CD4-positive, alpha-beta memory T cell (primary cell): ENCODE measurements at regions not wholly inside any gene's neighbourhood (a gene's known extent, or its start where the extent isn't known, plus 50 kb on each side); places are given as distances from the start of the nearest gene placed in this dataset.

Source experiments
- CTCF ChIA-PET: fragments of 350-600 bp; sonication (Branson Sonifier 250); formaldehyde crosslinking; loops from one replicate; lab custom pipeline; 2021; ENCODE audit warnings: inconsistent platforms; ENCODE audit not compliant: partially characterized antibody; lab: Charles Lee
- POLR2A ChIA-PET: fragments of 350-600 bp; sonication (Branson Sonifier 250); formaldehyde crosslinking; loops from one replicate; lab custom pipeline; 2021; ENCODE audit not compliant: partially characterized antibody; lab: Charles Lee
- DNase-seq, 5 donors: peaks; one replicate each; pipeline versions ENCODE4 v3.0.0 to v3.0.0-alpha.2; 2020 to 2022; ENCODE audit warnings: mixed read lengths in 1 of 5
- H3K27ac ChIP-seq: one replicate; pipeline ENCODE4 v1.7.0; 2013; ENCODE audit warnings: low read depth, low read length
- H3K27me3 ChIP-seq: 2 replicates; pipeline ENCODE4 v1.7.0; 2013; ENCODE audit warnings: mild to moderate bottlenecking, low read length, moderate library complexity; ENCODE audit not compliant: insufficient read depth
- H3K36me3 ChIP-seq: 2 replicates; pipeline ENCODE4 v1.7.0; 2013; ENCODE audit warnings: mild to moderate bottlenecking, low read length, moderate library complexity; ENCODE audit not compliant: insufficient read depth
- H3K4me1 ChIP-seq: 2 replicates; pipeline ENCODE4 v1.7.0; 2013; ENCODE audit warnings: mild to moderate bottlenecking, low read length, moderate library complexity; ENCODE audit not compliant: insufficient read depth
- H3K4me3 ChIP-seq, 2 donors: one replicate each; pipeline ENCODE4 v1.7.0; 2013; ENCODE audit warnings: low read length in 2 of 2, mild to moderate bottlenecking in 1 of 2
- H3K9me3 ChIP-seq, 2 donors: one replicate each; pipeline ENCODE4 v1.7.0; 2013; ENCODE audit warnings: low read length in 2 of 2, control low read depth in 1 of 2; ENCODE audit not compliant: control insufficient read depth in 1 of 2
- H3K27ac Mint-ChIP-seq, 7 donors: one replicate each; pipeline ENCODE4 v1.8.0; 2020 to 2021; ENCODE audit warnings: mixed read lengths in 7 of 7, mild to moderate bottlenecking in 6 of 7, inconsistent platforms in 3 of 7, moderate library complexity in 3 of 7
- H3K27me3 Mint-ChIP-seq, 2 donors: one replicate each; pipeline ENCODE4 v1.8.0; 2020 to 2021; ENCODE audit warnings: mixed read lengths in 2 of 2
- H3K36me3 Mint-ChIP-seq, 2 donors: one replicate each; pipeline ENCODE4 v1.8.0; 2020 to 2021; ENCODE audit warnings: mixed read lengths in 2 of 2, inconsistent platforms in 1 of 2, mild to moderate bottlenecking in 1 of 2
- H3K4me1 Mint-ChIP-seq, 4 donors: one replicate each; pipeline ENCODE4 v1.8.0; 2020 to 2021; ENCODE audit warnings: mixed read lengths in 4 of 4, mild to moderate bottlenecking in 1 of 4
- H3K4me3 Mint-ChIP-seq, 8 donors: one replicate each; pipeline ENCODE4 v1.8.0; 2020 to 2021; ENCODE audit warnings: mixed read lengths in 8 of 8, mild to moderate bottlenecking in 7 of 8, moderate library complexity in 6 of 8, inconsistent platforms in 3 of 8
- H3K9me3 Mint-ChIP-seq, 8 donors: one replicate each; pipeline ENCODE4 v1.8.0; 2020 to 2021; ENCODE audit warnings: mixed read lengths in 8 of 8, mild to moderate bottlenecking in 5 of 8, inconsistent platforms in 3 of 8, moderate library complexity in 1 of 8
- intact Hi-C: fragments of 100-400 bp; cut with micrococcal nuclease; formaldehyde crosslinking; loops from one replicate; pipeline ENCODE4 v1.15.1; 2023

DNA sequence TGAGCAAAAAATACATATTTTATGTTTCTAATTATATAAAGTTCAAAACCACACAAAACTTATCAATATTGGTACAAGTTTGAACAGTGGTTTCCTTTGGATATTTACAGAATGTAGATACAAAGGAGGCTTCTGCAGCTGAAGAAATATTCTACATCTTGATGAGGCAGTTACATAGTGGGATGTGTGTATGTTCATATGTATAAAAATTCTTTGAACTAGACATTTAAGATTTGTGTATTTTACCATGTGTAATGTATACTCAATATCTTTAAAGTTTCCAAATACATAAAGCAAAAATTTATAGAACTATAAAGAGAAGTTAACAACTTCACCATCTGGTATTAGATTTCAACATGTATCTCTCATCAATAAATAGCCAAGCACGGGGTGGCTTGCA lies 80.7 kb upstream of the TNFSF4 start:
- CTCF ChIA-PET: no interaction called here
- Mint-ChIP-seq H3K4me3 (no peak overlapping the region), H3K9me3 (peaks cover 2 to 10% (median 5%) of the 10 kb centered on the region in 8 donors), H3K4me1 (peaks cover 0 to 5% (median 0%) of the 10 kb centered on the region in 4 donors), H3K27ac (no peak overlapping the region), H3K27me3 (no peaks in the 10 kb centered on the region), H3K36me3 (peaks cover 1 to 25% of the 10 kb centered on the region in 2 donors)
- intact Hi-C loops: no loop called here
- Histone ChIP-seq H3K4me3 (no peak overlapping the region), H3K27me3 (no peaks in the 10 kb centered on the region), H3K4me1 (no peaks in the 10 kb centered on the region), H3K27ac (no peak overlapping the region), H3K9me3 (no peaks in the 10 kb centered on the region), H3K36me3 (no peaks in the 10 kb centered on the region)
- no peak for DNase-seq
- POLR2A ChIA-PET: no interaction called here

DNA sequence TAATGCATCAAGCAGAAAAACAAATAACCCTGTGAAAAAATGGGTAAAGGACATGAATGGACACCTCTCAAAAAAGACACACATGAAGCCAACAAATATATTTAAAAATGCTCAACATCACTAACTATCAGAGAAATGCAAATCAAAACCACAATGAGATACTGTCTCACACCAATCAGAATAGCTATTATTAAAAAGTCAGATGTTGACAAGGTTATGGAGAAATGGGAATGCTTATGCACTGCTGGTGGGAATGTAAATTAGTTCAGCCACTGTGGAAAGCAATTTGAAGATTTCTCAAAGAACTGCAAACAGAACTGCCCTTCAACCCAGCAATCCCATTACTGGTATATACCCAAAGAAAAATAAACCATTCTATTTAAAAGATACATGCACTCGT lies 86.6 kb upstream of the TNFSF4 start:
- CTCF ChIA-PET: no interaction called here
- H3K9me3 ChIP-seq: no peaks in the 10 kb centered on the region
- H3K36me3 ChIP-seq: no peaks in the 10 kb centered on the region
- Mint-ChIP-seq H3K27me3 (no peaks in the 10 kb centered on the region), H3K36me3 (peaks cover 0 to 21% of the 10 kb centered on the region in 2 donors), H3K4me1 (peaks cover 13 to 23% (median 18%) of the 10 kb centered on the region in 4 donors), H3K27ac (no peak overlapping the region), H3K4me3 (no peak overlapping the region), H3K9me3 (peaks cover 0 to 10% (median 5%) of the 10 kb centered on the region in 8 donors)
- no peak overlapping the region for H3K27ac ChIP-seq
- peaks cover 11% of the 10 kb centered on the region for H3K4me1 ChIP-seq
- H3K4me3 ChIP-seq: no peak overlapping the region
- DNase-seq: no peak
- POLR2A ChIA-PET: no interaction called here
- H3K27me3 ChIP-seq: no peaks in the 10 kb centered on the region
- intact Hi-C loops: no loop called here

DNA sequence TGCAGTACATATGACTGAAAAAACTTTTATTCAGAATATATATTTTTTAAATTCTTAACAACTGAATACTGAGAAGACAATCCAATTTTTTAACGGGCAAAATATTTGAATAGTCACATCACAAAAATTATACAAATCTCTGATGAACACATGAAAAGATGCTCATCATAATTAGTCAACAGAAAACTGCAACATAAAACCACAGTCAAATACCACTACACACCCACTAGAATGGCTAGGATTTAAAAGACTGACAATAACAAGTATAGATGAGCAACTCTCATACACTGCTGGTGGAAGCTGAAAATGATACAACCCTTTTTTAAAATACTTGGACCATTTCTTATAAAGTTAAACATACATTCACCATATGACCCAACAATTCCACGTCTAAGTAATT lies 87.7 kb upstream of the TNFSF4 start:
- Mint-ChIP-seq H3K36me3 (peaks cover 0 to 17% of the 10 kb centered on the region in 2 donors), H3K4me1 (peaks cover 15 to 32% (median 23%) of the 10 kb centered on the region in 4 donors), H3K9me3 (peaks cover 0 to 10% (median 5%) of the 10 kb centered on the region in 8 donors), H3K27ac (no peak overlapping the region), H3K4me3 (no peak overlapping the region), H3K27me3 (no peaks in the 10 kb centered on the region)
- ChIA-PET CTCF (interaction anchor here (1.5 kb wide), 1 partner anchor 549 kb away, joined by 3 read pairs; no protein-coding TSS in a partner anchor), POLR2A (no interaction called here)
- peaks cover 11% of the 10 kb centered on the region for H3K4me1 ChIP-seq
- no peak overlapping the region for H3K4me3 ChIP-seq
- no peak overlapping the region for H3K27ac ChIP-seq
- H3K27me3 ChIP-seq: no peaks in the 10 kb centered on the region
- intact Hi-C loops: loop anchor here (5.0 kb wide), 1 partner anchor 48 kb away; no protein-coding TSS in a partner anchor
- no peak for DNase-seq
- no peaks in the 10 kb centered on the region for H3K36me3 ChIP-seq
- no peaks in the 10 kb centered on the region for H3K9me3 ChIP-seq

DNA sequence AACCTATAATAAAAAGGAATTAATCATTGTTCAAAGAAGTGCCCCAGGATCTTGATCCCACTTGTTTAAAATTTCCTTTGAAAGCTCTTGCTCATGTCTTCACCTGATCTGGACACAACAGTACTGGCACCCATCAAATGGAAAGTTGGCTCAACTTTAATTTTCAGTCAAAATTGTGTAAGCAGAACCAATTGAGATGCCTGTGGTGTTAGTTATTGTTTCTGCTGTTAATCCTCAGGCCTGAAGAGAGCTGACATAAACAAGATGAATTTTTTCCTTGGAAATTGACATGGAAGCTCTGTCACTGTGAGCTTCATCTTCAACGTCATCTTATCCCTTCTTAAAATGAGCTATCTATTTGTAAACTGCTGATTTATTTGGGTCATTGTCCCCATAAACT lies 88.3 kb upstream of the TNFSF4 start:
- DNase-seq: no peak
- Mint-ChIP-seq H3K9me3 (peaks cover 0 to 10% (median 5%) of the 10 kb centered on the region in 8 donors), H3K36me3 (peaks cover 0 to 17% of the 10 kb centered on the region in 2 donors), H3K27me3 (no peaks in the 10 kb centered on the region), H3K4me1 (peaks cover 15 to 32% (median 23%) of the 10 kb centered on the region in 4 donors), H3K27ac (no peak overlapping the region), H3K4me3 (no peak overlapping the region)
- intact Hi-C loops: loop anchor here (5.0 kb wide), 1 partner anchor 48 kb away; no protein-coding TSS in a partner anchor
- H3K27ac ChIP-seq: no peak overlapping the region
- POLR2A ChIA-PET: no interaction called here
- H3K27me3 ChIP-seq: no peaks in the 10 kb centered on the region
- no peak overlapping the region for H3K4me3 ChIP-seq
- H3K36me3 ChIP-seq: no peaks in the 10 kb centered on the region
- no peaks in the 10 kb centered on the region for H3K9me3 ChIP-seq
- CTCF ChIA-PET: interaction anchor here (1.5 kb wide), 1 partner anchor 550 kb away, joined by 3 read pairs; no protein-coding TSS in a partner anchor
- peaks cover 11% of the 10 kb centered on the region for H3K4me1 ChIP-seq

DNA sequence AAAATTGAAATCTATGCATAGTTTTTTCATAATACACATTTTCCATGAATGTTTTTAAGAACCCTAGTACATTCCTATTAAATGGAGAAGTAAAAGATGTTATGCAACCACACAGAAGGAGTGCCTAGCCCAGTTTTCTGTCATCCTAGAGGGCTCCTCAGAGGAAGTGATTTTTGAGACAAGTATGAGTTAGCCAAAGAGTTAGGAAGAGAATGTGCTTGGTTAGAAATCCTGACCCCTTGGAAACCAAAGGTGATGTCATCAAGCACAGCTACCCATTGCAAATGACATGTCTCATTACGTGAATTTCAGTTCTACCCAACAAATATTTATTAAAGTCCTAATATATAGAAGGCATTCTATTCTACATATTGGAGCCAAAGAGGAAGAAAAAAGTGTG lies 88.9 kb upstream of the TNFSF4 start:
- no peaks in the 10 kb centered on the region for H3K36me3 ChIP-seq
- DNase-seq: no peak
- CTCF ChIA-PET: interaction anchor here (1.5 kb wide), 1 partner anchor 550 kb away, joined by 3 read pairs; no protein-coding TSS in a partner anchor
- H3K9me3 ChIP-seq: no peaks in the 10 kb centered on the region
- Mint-ChIP-seq H3K27ac (no peak overlapping the region), H3K4me1 (peaks cover 15 to 32% (median 23%) of the 10 kb centered on the region in 4 donors), H3K4me3 (no peak overlapping the region), H3K27me3 (no peaks in the 10 kb centered on the region), H3K9me3 (peaks cover 0 to 10% (median 5%) of the 10 kb centered on the region in 8 donors), H3K36me3 (peaks cover 0 to 12% of the 10 kb centered on the region in 2 donors)
- peaks cover 11% of the 10 kb centered on the region for H3K4me1 ChIP-seq
- no peaks in the 10 kb centered on the region for H3K27me3 ChIP-seq
- intact Hi-C loops: loop anchor here (5.0 kb wide), 1 partner anchor 49 kb away; no protein-coding TSS in a partner anchor
- POLR2A ChIA-PET: no interaction called here
- no peak overlapping the region for H3K4me3 ChIP-seq
- no peak overlapping the region for H3K27ac ChIP-seq

DNA sequence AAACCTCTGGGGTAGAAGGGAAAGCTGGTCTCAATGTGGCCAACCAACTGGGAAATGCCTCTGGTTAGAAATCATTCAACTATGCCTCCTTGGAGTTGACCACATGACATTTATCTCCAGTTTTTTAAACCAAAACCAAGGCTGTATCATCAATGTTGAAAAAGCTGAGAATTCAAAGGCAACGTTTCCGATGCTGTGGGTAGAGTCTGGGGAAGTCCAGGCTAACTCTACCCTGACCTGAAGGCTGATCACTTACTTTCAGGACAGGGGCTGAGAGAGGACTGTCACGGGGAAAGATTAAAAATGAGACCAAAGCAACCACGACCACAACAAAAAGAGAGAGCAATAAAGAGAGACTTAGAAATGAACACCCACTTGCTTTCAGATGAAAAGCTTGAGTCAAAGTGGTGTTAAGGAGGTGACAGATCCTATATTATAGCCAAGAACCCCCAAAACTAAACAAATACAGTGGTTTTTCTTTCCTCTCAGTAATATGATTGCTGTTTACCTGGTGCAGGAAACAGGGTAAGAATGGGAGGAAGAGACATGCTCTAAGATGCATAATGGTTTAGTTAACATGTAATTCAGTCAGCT lies 90.8 kb upstream of the TNFSF4 start:
- intact Hi-C loops: loop anchor here (5.0 kb wide), 1 partner anchor 51 kb away; no protein-coding TSS in a partner anchor
- Mint-ChIP-seq H3K4me1 (peaks cover 15 to 32% (median 23%) of the 10 kb centered on the region in 4 donors), H3K27me3 (no peaks in the 10 kb centered on the region), H3K36me3 (no peaks in the 10 kb centered on the region), H3K9me3 (peaks cover 0 to 2% (median 0%) of the 10 kb centered on the region in 8 donors), H3K4me3 (peak overlapping the region in 4 of 8 donors; percentile 3 to 43 (median 29)), H3K27ac (peak overlapping the region in 5 of 7 donors; percentile 8 to 59 (median 42))
- Histone ChIP-seq H3K27ac (no peak overlapping the region), H3K27me3 (no peaks in the 10 kb centered on the region), H3K9me3 (no peaks in the 10 kb centered on the region), H3K36me3 (no peaks in the 10 kb centered on the region), H3K4me1 (peaks cover 11% of the 10 kb centered on the region), H3K4me3 (no peak overlapping the region)
- ChIA-PET CTCF (no interaction called here), POLR2A (no interaction called here)
- DNase-seq: no peak

DNA sequence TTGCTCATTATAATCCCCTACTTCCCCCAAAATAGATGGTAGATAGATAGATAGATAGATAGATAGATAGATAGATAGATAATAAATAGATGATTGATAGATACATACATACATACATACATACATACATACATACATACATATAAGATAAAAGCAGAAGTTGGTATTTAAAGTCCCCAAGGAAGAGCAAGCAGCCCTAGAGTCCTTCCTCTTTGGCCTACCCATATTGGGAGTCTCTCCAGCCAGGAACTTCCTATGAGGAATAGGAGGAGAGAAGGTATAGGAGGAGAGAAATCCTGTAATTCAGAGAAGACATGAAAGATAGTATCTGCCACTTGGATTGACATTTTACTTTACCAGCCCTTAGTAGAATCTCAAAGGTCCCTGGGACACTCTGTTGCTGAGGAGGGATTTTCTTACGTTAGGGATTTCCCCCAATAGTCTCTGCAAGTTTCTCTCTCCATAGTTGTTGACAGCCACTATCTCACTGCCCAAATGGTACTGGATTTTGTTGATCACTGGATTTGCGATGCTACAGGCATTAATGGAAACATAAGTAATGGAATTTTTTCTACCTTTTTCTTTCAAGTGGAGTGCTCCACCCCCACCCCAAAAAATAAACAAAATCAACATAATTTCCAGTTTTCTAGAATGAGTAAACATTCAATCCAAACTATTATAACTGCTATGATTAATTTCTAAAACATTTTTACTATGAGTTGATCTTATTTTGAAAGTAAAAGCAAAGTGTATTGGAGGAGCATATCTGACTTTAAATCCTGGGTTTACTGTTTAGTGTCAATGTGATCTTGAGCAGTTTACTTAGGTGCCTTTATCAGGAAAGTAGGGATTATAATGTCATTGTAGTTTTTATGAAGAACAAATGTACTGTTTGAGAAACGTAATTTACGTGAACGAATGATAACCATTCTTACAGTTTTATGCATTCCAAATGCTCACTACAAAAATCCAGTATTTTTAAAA lies 93.2 kb upstream of the TNFSF4 start:
- no peak for DNase-seq
- intact Hi-C loops: no loop called here
- H3K9me3 ChIP-seq: no peaks in the 10 kb centered on the region
- CTCF ChIA-PET: no interaction called here
- Mint-ChIP-seq H3K27ac (peak overlapping the region in 1 of 7 donors; percentile 3), H3K9me3 (peaks cover 0 to 2% (median 0%) of the 10 kb centered on the region in 8 donors), H3K36me3 (peaks cover 0 to 8% of the 10 kb centered on the region in 2 donors), H3K27me3 (no peaks in the 10 kb centered on the region), H3K4me1 (peaks cover 15 to 32% (median 23%) of the 10 kb centered on the region in 4 donors), H3K4me3 (no peak overlapping the region)
- POLR2A ChIA-PET: no interaction called here
- no peak overlapping the region for H3K27ac ChIP-seq
- H3K4me1 ChIP-seq: peaks cover 11% of the 10 kb centered on the region
- H3K36me3 ChIP-seq: no peaks in the 10 kb centered on the region
- no peaks in the 10 kb centered on the region for H3K27me3 ChIP-seq
- H3K4me3 ChIP-seq: no peak overlapping the region
